Panc1 (cell line): ENCODE measurements at regions not wholly inside any gene's neighbourhood (a gene's known extent, or its start where the extent isn't known, plus 50 kb on each side); places are given as distances from the start of the nearest gene placed in this dataset.

Experiments
- ATAC-seq: fragments of 200-7000 bp; cut with Tn5 transposase; 2 replicates; pipeline ENCODE4 v1.9.1; 2020; ENCODE audit warnings: mild to moderate bottlenecking, moderate library complexity
- BruUV-seq: library from RNA; stranded (reverse); fragments of 400-500 nt; replicated peaks from 2 replicates; lab custom pipeline; 2021; lab: Mats Ljungman, UMichigan
- CTCF ChIA-PET: fragments of 300-600 bp; sonication (Branson Sonifier 250); formaldehyde crosslinking; loops from one replicate; lab custom pipeline; 2022; ENCODE audit warnings: antibody characterized with exemption; lab: Charles Lee
- POLR2A ChIA-PET: fragments of 300-600 bp; sonication (Branson Sonifier 250); formaldehyde crosslinking; loops from one replicate; lab custom pipeline; 2022; ENCODE audit warnings: antibody characterized with exemption; lab: Charles Lee
- DNase-seq: peaks from one replicate; pipeline ENCODE4 v3.0.0-alpha.2; 2010; ENCODE audit warnings: low read depth, low spot score
- H3K27ac ChIP-seq: 2 replicates; pipeline ENCODE4 v1.5.1; 2011; ENCODE audit warnings: mild to moderate bottlenecking, low read length, inconsistent platforms
- H3K27me3 ChIP-seq: fragments of 200-500 bp; sonication (Bioruptor generic); 2 replicates; pipeline ENCODE4 v1.6.0; 2014; ENCODE audit warnings: low read length, inconsistent platforms; ENCODE audit not compliant: control insufficient read depth, insufficient read depth
- H3K36me3 ChIP-seq: fragments of 200-500 bp; sonication (Bioruptor generic); 2 replicates; pipeline ENCODE4 v1.5.1; 2014; ENCODE audit warnings: inconsistent platforms, mild to moderate bottlenecking, low read length, moderate library complexity; ENCODE audit not compliant: control insufficient read depth, insufficient read depth
- H3K4me1 ChIP-seq: 2 replicates; pipeline ENCODE4 v1.5.1; 2011; ENCODE audit warnings: inconsistent platforms, mild to moderate bottlenecking, low read length, moderate library complexity; ENCODE audit not compliant: control insufficient read depth, insufficient read depth
- H3K4me3 ChIP-seq, 2 experiments: 2 replicates each; pipeline ENCODE4 v1.5.1; 2011 to 2012; ENCODE audit warnings: low read depth in 2 of 2, low read length in 2 of 2, mild to moderate bottlenecking in 2 of 2, inconsistent platforms in 1 of 2, moderate library complexity in 1 of 2
- H3K9me3 ChIP-seq: fragments of 200-500 bp; sonication (Bioruptor generic); 2 replicates; pipeline ENCODE4 v1.5.1; 2014; ENCODE audit warnings: low read depth, mild to moderate bottlenecking, inconsistent platforms, low read length, moderate library complexity; ENCODE audit not compliant: control insufficient read depth, insufficient read depth
- POLR2AphosphoS5 ChIP-seq: IDR thresholded peaks from 2 replicates; pipeline ENCODE4 v1.6.1; 2012; ENCODE audit warnings: mild to moderate bottlenecking, low read depth, low read length, moderate library complexity
- SIN3A ChIP-seq: IDR thresholded peaks from 2 replicates; pipeline ENCODE4 v1.6.1; 2012; ENCODE audit warnings: low read depth, mild to moderate bottlenecking, low read length, moderate library complexity, borderline replicate concordance; ENCODE audit not compliant: insufficient read depth
- TCF7L2 ChIP-seq: IDR thresholded peaks from 2 replicates; pipeline ENCODE4 v1.6.1; 2011; ENCODE audit warnings: mild to moderate bottlenecking, low read depth, low read length, inconsistent platforms
- in situ Hi-C: cut with HindIII; loops from 2 replicates; pipeline ENCODE4 v1.10.0; 2016; ENCODE audit warnings: low sequenced_read_pairs, low pct_unique_long_range_greater_than_20kb
- intact Hi-C: fragments of 100-400 bp; cut with micrococcal nuclease; formaldehyde crosslinking; loops from one replicate; pipeline ENCODE4 v1.10.0; 2022; ENCODE audit not compliant: unreplicated experiment
- TF ChIP-seq, protein P1 (sequence below), 2 experiments: IDR thresholded peaks; 2 replicates each; pipeline ENCODE4 v1.6.1; 2011 to 2012; ENCODE audit warnings: low read depth in 2 of 2, control low read depth in 1 of 2, low read length in 1 of 2, mild to moderate bottlenecking in 1 of 2, moderate library complexity in 1 of 2; ENCODE audit not compliant: insufficient read depth in 1 of 2
- TF ChIP-seq, protein P2 (sequence below): fragments of 450-650 bp; IDR thresholded peaks from 2 replicates; pipeline ENCODE4 v1.5.1; 2017; ENCODE audit warnings: mild to moderate bottlenecking

DNA sequence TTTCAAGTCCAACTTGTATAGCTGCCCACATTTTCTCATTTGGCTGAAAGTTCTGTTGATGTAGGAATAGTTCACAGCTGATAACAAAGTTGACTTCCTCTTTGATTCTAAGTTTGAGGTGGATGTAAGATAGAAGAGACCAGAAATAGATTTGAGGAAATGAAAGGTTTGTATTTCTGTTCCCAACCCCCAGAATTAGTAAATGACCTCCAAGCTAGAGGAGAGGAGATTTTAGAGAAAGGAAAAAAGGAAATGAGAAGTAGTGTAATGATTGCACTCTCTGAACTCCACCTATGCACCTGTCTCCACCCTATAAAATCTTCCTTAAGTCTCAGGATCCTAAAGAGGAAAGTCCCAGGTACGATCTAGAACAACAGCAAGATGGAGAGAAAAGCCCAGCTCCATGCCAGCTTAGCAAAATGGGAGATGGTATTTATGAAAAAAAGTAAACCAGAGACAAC is 130.4 kb upstream of the POC5 start:
- H3K9me3 ChIP-seq, result no peaks in the 10 kb centered on the region
- no peaks in the 10 kb centered on the region for H3K36me3 ChIP-seq
- TF ChIP-seq TCF7L2 (no peak), POLR2AphosphoS5 (no peak)
- TF ChIP-seq, protein P1, sequence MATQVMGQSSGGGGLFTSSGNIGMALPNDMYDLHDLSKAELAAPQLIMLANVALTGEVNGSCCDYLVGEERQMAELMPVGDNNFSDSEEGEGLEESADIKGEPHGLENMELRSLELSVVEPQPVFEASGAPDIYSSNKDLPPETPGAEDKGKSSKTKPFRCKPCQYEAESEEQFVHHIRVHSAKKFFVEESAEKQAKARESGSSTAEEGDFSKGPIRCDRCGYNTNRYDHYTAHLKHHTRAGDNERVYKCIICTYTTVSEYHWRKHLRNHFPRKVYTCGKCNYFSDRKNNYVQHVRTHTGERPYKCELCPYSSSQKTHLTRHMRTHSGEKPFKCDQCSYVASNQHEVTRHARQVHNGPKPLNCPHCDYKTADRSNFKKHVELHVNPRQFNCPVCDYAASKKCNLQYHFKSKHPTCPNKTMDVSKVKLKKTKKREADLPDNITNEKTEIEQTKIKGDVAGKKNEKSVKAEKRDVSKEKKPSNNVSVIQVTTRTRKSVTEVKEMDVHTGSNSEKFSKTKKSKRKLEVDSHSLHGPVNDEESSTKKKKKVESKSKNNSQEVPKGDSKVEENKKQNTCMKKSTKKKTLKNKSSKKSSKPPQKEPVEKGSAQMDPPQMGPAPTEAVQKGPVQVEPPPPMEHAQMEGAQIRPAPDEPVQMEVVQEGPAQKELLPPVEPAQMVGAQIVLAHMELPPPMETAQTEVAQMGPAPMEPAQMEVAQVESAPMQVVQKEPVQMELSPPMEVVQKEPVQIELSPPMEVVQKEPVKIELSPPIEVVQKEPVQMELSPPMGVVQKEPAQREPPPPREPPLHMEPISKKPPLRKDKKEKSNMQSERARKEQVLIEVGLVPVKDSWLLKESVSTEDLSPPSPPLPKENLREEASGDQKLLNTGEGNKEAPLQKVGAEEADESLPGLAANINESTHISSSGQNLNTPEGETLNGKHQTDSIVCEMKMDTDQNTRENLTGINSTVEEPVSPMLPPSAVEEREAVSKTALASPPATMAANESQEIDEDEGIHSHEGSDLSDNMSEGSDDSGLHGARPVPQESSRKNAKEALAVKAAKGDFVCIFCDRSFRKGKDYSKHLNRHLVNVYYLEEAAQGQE (IDR thresholded peaks at IDR 0.05; ENCODE audit: insufficient read depth in 1 of 2, low read depth in 2 of 2, low read length in 1 of 2), result no peak
- TF ChIP-seq, protein P2, sequence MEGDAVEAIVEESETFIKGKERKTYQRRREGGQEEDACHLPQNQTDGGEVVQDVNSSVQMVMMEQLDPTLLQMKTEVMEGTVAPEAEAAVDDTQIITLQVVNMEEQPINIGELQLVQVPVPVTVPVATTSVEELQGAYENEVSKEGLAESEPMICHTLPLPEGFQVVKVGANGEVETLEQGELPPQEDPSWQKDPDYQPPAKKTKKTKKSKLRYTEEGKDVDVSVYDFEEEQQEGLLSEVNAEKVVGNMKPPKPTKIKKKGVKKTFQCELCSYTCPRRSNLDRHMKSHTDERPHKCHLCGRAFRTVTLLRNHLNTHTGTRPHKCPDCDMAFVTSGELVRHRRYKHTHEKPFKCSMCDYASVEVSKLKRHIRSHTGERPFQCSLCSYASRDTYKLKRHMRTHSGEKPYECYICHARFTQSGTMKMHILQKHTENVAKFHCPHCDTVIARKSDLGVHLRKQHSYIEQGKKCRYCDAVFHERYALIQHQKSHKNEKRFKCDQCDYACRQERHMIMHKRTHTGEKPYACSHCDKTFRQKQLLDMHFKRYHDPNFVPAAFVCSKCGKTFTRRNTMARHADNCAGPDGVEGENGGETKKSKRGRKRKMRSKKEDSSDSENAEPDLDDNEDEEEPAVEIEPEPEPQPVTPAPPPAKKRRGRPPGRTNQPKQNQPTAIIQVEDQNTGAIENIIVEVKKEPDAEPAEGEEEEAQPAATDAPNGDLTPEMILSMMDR, result no peak
- H3K27me3 ChIP-seq, result peaks cover 24% of the 10 kb centered on the region
- ATAC-seq (no peak), DNase-seq (no peak)
- in situ Hi-C loops (no loop called here), intact Hi-C loops (no loop called here)
- H3K4me1 ChIP-seq, result no peaks in the 10 kb centered on the region
- ChIA-PET CTCF (no interaction called here), POLR2A (no interaction called here)
- no TSS peak for BruUV-seq
- no peak overlapping the region for H3K27ac ChIP-seq
- H3K4me3 ChIP-seq, result no peak overlapping the region

DNA sequence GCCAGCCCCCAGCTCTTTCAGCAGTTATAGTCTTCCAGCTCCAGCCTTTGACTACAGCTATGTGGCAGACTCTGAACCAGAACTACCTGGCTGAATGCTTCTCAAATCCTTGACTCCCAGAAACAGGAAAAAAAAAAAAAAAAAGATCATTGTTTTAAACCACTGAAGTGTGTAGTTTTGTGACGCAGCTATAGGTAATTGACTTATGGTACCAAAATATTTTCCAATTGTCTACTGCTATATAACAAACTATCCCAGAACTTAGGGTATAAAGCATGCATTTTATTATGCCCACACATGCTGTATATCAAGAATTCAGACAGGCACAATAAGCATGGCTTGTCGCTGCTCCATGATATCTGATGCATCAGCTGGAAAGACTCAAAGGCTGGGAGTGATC is 127.1 kb upstream of the POC5 start:
- CTCF ChIA-PET, result no interaction called here
- POLR2A ChIA-PET, result no interaction called here

More for the DNA sequence above, 127.1 kb upstream of the POC5 start:
- no TSS peak for BruUV-seq
- DNase-seq, result no peak
- no peaks in the 10 kb centered on the region for H3K4me1 ChIP-seq
- no peaks in the 10 kb centered on the region for H3K9me3 ChIP-seq
- TF ChIP-seq, protein P1 (IDR thresholded peaks at IDR 0.05; ENCODE audit: insufficient read depth in 1 of 2, low read depth in 2 of 2, low read length in 1 of 2), result no peak
- TF ChIP-seq SIN3A (no peak), POLR2AphosphoS5 (no peak), TCF7L2 (no peak)
- TF ChIP-seq, protein P2, result no peak
- H3K27me3 ChIP-seq, result peaks cover 13% of the 10 kb centered on the region
- in situ Hi-C loops (no loop called here), intact Hi-C loops (no loop called here)
- H3K27ac ChIP-seq, result no peak overlapping the region
- ATAC-seq, result no peak
- no peaks in the 10 kb centered on the region for H3K36me3 ChIP-seq
- no peak overlapping the region for H3K4me3 ChIP-seq
